ENCODE measurements at regions not wholly inside any gene's neighbourhood (a gene's known extent, or its start where the extent isn't known, plus 50 kb on each side); places are given as distances from the start of the nearest gene placed in this dataset.

GRCh38 chr6:104573350-104573749 is 286.4 kb downstream of the HACE1 start:
- DNase-seq = no peak

DNA sequence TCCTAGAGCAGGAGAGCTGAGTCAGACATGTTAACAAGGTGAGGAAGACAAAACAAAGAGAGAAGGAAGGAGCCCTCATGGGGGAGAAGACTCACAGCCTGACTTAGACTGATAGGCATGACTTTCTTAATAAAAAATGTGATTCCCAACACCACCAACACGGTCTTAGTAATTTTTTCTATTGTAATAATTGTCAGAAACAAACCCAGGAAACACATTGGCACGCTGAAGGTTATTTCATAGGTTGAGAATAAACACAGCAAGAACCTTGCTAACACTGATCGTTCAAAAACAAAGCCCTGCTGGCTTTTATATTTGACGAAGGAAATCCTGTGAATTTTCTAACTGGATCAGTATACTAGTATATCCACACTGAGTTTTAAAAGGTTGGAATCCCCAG is 286.8 kb downstream of the HACE1 start:
- no peak for DNase-seq

- DNase-seq = no peak
Measured at GRCh38 chr6:104566411-104566810, 293.3 kb downstream of the HACE1 start.

DNA sequence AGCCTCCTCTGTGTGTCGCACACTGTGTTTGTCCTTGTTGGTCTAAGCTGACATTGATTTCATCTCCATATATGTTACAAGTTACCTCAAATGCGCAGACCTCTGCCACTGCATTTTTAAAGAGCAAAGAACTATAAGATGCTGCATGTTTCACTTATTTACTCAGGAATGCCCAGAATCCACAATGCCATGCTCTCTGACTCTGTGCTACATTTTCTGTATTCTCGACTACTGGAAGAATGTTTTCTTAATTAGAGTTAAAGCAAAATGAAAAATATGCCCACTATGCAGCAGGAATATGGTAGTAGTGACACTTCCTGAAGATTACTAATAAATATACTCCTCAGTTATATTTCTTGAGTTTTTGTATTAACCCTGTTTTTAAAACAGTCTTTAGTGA is 296.4 kb downstream of the HACE1 start:
- DNase-seq = no peak

- DNase-seq = no peak
Measured at GRCh38 chr6:104559435-104560202, 300.1 kb downstream of the HACE1 start.

DNA sequence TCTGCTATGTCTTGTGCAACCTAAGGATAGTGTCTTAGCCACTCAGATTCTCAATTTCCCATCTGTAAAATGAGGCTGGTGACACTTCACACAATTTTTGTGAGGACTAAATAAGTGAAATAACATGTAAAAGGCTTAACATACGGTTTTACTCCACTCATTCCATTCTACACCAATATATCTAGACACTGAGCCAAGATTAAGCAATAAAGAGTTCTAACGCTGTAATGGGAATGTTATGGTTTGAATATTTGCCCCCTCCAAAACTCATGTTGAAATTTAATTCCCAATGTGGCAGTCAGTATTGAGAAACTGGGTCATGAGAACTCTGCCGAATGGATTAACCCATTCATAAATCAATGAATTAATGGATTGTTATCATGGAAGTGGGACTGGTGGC is 301.0 kb downstream of the HACE1 start:
- DNase-seq = no peak

- DNase-seq = no peak
Measured at GRCh38 chr6:104548297-104548696, 311.4 kb downstream of the HACE1 start.

GRCh38 chr6:104541411-104541810 is 318.3 kb downstream of the HACE1 start:
- DNase-seq = no peak

- DNase-seq = no peak
Measured at GRCh38 chr6:104540743-104541142, 319.0 kb downstream of the HACE1 start.

- DNase-seq = no peak
Measured at GRCh38 chr6:104539173-104539572, 320.5 kb downstream of the HACE1 start.

GRCh38 chr6:104537872-104538271 is 321.8 kb downstream of the HACE1 start:
- no peak for DNase-seq

DNA sequence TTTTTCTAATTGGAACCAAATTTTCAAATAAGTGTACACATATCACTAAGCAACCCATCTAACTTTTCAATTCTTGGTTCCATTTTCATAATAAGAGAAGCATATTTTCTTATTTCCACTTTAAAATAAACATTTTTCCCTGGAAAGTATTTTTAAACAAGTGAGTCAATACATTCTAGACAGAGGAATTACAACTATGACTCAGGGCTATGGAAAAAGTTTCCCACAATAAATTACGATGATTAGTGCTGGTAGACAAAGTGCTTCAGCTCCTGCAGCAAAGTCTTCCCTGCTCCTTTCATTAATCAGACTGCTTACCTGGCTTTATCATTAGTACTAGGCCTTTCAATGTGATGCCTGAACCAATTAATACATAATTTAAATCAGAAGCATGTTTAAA is 322.5 kb downstream of the HACE1 start:
- no peak for DNase-seq

DNA sequence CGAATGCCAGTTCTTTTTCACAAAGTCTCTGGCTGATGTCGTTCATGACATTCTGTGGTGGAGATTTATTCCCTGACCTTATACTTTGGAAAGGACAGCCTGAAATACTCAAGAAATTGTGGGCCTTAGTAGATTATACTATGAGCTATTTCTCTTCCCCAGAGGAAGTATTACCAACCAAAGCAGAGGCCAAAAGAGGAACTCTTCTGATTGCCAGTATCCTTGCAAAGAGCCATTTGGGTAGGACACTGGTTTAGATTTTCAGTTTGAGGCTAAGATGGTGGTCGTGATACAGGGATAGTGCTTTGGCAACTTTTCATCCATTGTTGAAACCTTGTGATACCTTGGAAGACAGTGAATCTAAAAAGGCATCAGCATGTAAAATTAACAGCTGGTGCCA is 327.3 kb downstream of the HACE1 start:
- no peak for DNase-seq

GRCh38 chr6:104531646-104532045 is 328.1 kb downstream of the HACE1 start:
- no peak for DNase-seq

GRCh38 chr6:104527761-104528415 is 331.8 kb downstream of the HACE1 start:
- no peak for DNase-seq

DNA sequence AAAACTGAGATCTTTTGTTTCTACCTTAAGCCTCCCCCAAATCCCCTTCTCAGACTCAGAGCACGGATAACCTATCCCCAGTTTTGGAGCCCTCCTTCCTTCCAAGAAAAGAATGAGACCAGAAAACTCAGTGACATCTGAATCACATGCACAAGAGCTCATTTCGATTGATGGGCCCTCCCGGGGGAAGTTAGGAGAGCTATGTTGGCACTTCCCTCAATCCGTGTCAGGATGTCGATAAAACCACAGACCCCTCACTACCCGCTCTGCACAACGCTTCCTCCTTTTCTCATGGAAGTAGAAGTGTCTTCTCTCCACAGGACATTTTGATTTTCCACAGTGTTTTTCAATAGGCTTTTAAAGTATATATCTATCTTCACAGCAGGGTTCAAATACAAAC is 332.4 kb downstream of the HACE1 start:
- DNase-seq = no peak

- no peak for DNase-seq
Measured at GRCh38 chr6:104526376-104526775, 333.3 kb downstream of the HACE1 start.

GRCh38 chr6:104525677-104526322 is 333.9 kb downstream of the HACE1 start:
- no peak for DNase-seq

DNA sequence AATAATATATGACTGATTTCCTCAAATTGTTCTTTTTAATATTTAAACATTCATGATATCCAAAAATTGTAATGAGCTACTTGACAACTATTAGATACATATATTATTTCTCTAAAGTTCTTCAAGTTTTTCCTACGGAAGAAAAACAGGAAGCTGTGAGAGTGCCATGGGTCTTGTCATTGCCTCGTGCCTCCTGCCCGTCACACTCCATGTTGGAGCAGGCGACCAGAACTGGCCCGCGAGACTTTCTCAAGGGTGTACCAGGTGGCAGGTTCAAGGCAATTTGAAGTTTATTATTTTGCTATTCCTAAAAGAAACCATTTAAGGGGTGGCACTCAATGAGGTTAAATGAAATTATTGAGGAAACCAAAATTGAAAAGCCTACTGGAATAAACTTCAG is 337.2 kb downstream of the HACE1 start:
- no peak for DNase-seq

GRCh38 chr6:104521176-104521575 is 338.5 kb downstream of the HACE1 start:
- no peak for DNase-seq

GRCh38 chr6:104519566-104519965 is 340.2 kb downstream of the HACE1 start:
- no peak for DNase-seq

DNA sequence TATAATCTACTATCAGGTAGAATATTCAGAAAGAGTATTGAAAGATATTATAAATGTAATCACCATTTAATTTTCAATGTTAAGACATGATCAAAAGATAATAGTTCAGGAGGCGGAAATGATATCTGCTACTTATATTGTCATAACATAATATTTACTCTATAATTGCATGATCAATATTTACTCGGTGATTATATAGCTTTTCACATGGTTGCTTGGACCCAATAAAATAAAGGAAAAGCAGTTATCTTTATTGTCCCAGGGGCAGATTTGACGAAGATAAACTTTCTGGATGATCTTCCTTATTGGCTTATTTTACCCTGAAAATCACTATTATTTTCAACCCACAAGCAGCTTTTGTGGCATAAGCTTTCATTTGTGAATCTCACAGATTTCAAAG is 350.4 kb downstream of the HACE1 start:
- no peak for DNase-seq

DNA sequence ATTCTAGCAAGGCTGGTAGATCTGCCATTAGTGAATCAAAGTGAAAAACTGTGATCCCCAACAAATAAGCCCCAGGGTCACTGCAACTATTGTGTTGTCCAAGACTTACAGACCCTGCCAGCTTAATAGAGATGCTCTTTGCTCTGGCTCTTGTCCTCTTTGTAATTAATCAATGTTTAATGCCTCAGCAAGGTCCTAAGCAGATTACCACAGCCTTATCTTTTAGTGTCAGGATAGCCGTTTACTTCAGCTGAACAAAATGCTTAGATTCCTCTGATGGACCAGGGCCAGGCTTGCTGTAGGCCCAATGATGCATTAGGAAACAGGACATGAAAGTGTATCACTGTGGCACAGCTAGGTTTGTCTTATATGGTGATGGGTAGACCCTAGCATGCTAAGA is 353.3 kb downstream of the HACE1 start:
- DNase-seq = no peak

DNA sequence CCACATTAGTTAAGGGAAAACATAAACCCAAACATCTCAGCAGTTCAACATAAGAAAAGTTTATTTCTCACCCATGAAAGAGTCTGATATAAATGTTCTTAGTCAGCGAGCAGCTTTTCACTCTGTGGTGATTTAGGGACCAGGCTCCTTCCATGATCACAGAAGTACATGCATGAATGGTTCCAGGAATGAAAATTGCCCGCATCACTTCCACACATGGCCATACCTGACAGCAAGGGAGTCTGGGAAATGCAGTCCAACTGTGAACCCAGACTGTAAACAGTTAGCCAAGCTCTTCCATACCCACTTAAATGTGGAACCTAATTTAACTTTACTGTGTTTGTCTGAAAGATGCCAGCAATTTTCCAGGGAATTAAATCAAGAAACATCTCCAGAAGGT is 353.9 kb downstream of the HACE1 start:
- DNase-seq = no peak

Data from GF-D8 (cell line).